RCC 7860 (cell line): ENCODE measurements at regions not wholly inside any gene's neighbourhood (a gene's known extent, or its start where the extent isn't known, plus 50 kb on each side); places are given as distances from the start of the nearest gene placed in this dataset.
A peak's percentile ranks its signal among the peaks of the same experiment; 100 is the strongest.
"Not testable (repeated sequence)": the region's sequence is repeated elsewhere in the genome, so short reads cannot be mapped to it uniquely, and the experiment has no call there.

Experiments
- DNase-seq: peaks from one replicate; pipeline ENCODE4 v3.0.0-alpha.2; 2015; ENCODE audit warnings: low spot score
- FAIRE-seq: peaks from 2 replicates; lab custom pipeline; 2012; peaks lifted over from hg19 to GRCh38; lab: Jason Lieb, UNC

DNA sequence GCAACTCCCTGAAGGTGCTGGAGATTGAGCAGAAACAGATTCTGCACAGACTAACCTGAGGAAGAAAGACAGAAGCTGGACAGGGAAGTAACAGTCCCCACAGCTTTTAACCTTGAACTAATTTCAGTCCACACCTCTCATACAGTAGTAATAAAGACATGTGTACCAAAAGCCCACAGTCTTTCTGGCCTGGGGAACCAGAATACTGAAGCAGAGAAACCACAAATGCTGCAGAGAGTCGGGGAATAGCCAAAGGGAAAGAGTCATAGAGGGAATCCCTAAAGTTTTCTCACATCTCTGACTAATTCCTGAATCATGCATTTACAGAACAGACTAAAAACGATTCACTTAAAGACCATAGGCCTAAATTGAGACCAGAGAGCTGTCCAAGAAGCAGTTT lies 503.4 kb upstream of the NECTIN3 start:
- peak; percentile 85 for DNase-seq
- FAIRE-seq, result peak; percentile 98

GRCh38 chr3:110569073-110569472 lies 502.5 kb upstream of the NECTIN3 start:
- DNase-seq (no peak), FAIRE-seq (no peak)

DNA sequence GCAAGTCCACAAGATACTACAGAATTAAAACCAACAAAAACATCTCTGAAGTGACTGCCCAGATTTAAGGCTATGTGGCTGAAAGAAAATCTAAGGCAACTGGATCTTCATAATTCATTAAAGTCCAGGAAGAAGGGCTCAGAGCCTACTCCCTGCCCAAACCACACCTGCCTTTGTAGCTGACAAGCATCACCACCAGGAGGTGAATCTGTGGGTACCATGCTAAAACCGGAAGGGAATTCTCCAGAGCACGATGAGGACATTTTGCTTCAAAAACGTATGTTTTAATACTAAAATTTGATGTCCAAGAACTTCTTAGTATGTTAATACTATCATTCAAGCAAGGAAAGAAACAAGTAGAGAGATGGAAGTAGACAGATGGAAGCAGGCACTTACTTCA lies 495.9 kb upstream of the NECTIN3 start:
- DNase-seq (no peak), FAIRE-seq (no peak)

- DNase-seq, result peak; percentile 96
- FAIRE-seq, result peak; percentile 98
Observed at GRCh38 chr3:110576960-110577359, 494.7 kb upstream of the NECTIN3 start.

DNA sequence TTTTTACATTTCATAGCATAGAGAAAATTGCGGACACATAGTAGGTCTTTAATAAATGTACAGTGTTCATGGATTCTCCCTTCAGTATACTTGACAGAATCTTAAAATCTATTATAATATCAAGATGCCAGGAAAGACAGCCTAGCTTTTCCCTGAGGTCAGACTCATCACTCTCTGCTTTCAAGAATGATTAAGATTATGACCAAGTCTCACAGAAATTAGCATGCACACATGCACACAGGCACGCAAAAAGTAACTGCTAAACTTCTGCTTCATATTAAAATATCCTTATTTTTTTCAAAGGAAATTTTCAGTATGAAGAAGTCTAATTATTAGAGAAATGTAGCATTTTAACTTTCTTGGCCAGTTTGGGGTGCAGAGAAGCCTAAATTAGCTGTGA lies 493.8 kb upstream of the NECTIN3 start:
- no peak for DNase-seq
- FAIRE-seq, result peak; percentile 25

DNA sequence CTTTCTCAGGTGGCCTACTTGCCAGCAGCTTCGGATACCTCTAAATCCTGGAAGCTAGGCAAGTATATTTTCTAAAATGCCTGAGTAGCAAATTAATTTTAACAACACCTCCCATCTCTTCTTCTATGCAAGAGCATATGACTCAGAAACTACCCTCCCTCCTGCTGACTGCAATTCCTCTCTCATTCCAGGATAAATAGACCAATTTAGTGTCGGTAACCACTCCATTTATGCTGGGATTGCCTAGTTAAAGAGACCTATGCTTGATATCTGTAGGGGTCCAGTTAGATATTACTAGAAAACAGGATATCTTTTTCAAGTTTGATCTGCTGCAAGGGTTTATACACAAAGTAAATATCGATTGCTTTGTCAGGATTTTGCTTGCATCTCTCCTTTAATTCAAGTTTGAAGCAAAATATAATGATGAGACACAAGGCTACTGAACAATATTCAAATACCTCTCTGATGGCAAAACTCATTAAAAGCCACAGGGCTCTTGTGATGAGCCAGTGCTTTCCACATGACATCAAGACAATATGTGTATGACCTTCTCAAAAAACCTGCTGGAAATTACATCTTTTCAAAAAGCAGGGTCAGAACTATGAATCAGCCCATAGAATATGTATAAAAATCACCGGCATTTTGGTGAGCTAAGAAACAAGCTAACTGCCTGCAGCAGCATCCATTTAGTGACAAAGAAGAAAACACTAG lies 491.6 kb upstream of the NECTIN3 start:
- FAIRE-seq, result peak; percentile 23
- no peak for DNase-seq

- DNase-seq (no peak), FAIRE-seq (no peak)
Observed at GRCh38 chr3:110583373-110583935, 488.2 kb upstream of the NECTIN3 start.

DNA sequence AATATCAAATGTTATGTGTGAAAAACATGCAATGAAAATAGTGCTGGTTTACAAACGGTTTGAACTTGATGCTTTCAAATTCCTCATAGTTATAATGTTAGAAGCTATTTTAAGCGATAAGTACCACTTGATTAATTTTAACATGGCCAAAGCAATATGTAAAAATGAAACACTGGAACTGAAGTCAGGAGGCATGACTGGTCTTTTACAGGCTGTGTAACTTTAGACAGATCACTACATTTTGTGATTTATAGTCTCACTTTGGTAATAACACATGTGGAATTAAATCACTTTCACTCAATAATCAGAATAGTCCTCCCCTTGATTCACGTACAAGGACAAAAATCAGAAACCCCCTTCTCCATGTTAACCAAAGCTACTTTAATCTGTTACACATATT lies 482.7 kb upstream of the NECTIN3 start:
- FAIRE-seq (no peak), DNase-seq (no peak)

DNA sequence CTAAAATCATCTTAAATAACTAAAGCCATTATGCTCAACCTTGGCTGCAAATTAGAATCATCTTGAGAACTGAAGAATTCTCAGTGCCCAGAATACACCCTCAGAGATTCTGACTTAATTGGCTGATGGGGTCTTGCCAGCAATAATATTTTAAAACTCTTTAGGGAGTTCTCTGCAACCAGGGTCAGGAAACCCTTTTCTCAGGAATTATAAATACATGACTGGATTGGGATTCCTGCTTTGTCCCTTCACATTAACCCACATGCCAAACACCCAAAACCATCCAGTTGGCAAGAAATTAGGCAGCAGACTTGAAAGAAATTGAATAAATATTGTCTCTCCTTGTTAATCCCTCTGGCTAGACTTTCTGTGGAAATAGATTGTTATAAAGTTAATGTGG lies 482.3 kb upstream of the NECTIN3 start:
- no peak for DNase-seq
- FAIRE-seq, result no peak

DNA sequence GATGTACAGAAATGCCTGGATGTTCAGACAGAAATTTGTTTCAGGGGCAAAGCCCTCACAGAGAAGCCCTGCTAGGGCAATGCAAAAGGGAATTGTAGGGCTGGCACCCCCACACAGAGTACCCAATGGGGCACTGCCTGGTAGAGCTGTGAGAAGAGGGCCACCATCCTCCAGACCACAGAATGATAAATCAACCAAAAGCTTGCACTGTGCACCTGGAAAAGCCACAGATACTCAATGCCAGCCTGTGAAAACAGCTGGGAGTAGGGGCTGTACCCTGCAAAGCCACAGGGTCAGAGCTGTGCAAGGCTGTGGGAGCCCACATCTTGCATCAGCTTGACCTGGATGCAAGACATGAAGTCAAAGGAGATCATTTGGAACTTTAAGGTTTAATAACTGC lies 477.9 kb upstream of the NECTIN3 start:
- DNase-seq (no peak), FAIRE-seq (no peak)

DNA sequence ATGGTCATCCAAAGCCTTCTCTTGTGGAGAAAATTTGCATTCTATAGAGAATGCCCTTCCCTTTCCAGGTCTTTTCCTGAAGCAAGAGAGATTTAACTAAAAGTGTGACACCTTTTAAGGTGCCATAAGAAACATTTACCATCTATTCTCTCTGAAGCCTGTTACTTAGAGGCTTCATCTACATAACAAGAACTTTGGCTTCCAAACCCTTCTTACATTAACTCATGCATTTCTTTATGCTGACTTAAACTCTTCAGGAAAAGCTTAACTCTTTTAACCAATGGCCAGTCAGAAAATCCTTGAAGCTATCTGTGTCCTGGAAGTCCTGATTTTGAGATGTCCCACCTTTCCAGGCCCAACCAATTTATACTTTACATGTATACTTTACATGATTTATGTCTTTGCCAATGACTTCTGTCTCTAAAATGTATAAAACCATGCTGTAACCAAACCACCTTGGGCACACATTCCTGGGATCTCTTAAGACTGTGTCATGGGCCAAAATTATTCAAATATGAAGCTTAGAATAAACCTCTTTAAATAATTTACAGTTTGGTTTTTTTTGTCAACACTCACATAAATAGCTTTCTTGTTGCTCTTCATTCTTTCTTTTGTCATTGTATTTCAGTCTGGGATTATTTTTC lies 472.6 kb upstream of the NECTIN3 start:
- DNase-seq (peak; percentile 25), FAIRE-seq (peak; percentile 24)

- no peak for FAIRE-seq
- no peak for DNase-seq
Observed at GRCh38 chr3:110608566-110608965, 463.1 kb upstream of the NECTIN3 start.

- DNase-seq, result no peak
Observed at GRCh38 chr3:110612045-110612444, 459.6 kb upstream of the NECTIN3 start.

DNA sequence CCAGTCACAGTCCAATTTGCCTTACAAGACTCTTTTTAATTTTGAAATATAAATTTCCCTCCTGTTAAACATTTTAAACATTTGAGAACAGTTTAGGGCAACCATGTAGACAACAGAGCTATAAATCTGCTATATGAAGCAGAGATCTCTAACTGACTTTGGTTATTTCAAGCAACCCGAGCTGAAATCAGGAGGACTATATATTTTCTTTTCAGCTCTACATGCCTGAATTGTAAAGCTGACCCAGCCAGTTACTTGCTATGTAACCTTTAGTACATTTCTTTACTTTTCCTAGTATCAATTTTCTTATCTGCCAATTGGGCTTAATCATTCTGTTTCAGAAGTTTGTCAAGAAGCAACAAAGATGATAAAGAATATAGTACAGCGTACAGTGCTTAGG lies 457.4 kb upstream of the NECTIN3 start:
- no peak for FAIRE-seq

More at GRCh38 chr3:110612045-110612444, 459.6 kb upstream of the NECTIN3 start:
- FAIRE-seq, result no peak

DNA sequence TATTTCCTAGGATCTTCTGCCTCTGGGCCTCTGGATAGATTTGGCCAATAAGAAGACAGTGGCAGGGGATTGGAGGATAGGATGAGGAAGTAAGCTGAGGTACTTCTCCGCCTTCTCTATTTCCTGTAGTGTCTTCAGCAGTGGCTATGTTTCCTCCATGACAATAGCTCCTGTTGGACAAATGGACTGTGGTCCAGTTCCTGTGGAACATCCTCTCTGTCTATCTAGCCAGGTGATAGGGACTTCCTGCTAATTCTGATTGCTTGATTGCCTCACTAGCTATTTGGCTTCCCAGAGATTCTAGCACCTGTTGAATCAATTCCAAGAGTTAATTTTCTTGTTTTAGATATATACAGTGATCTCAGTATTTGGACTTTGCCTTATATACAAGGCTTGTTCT lies 456.2 kb upstream of the NECTIN3 start:
- DNase-seq, result no peak
- no peak for FAIRE-seq

More for the DNA sequence above, 457.4 kb upstream of the NECTIN3 start:
- no peak for DNase-seq

- DNase-seq, result no peak
- FAIRE-seq, result no peak
Observed at GRCh38 chr3:110618512-110619226, 452.9 kb upstream of the NECTIN3 start.

DNA sequence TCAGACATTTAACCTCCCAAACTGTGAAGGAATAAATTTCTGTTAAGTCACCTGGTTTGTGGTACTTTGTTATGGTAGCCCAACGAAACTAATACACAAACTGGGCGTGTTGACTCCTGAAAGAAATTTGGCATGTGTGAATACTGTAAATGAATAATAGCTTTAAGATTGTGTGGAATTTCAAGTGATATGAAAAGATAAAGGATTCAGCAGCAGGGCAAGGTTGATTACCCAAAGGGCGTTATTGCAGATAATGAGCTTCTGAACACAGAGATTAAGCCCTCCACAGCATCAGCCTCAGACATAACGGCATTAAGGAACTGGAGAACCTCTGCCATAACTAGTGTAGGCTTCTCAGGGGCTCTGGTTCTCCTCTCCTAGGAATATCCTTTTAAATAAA lies 451.5 kb upstream of the NECTIN3 start:
- DNase-seq (no peak), FAIRE-seq (no peak)

- no peak for FAIRE-seq
Observed at GRCh38 chr3:110623571-110623970, 448.0 kb upstream of the NECTIN3 start.

DNA sequence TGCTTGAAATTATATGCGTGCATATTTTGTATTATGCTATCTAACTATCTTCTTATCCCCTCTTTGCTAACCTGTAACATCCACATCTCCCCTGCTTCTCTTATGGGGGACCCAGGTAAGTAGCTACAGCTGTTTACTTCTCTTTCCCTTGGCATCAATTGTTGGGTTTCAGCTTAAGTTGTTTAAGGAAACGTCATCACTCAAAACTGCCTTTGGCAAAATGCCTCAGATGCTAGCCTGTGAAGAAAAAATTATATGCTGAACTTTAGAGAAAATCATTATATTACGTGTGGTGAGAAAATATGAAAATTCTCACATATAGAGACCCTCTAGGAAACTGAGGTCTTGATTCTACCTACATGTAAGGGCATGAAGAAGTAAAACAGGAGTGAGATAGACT lies 447.0 kb upstream of the NECTIN3 start:
- DNase-seq, result no peak
- FAIRE-seq, result no peak

More at GRCh38 chr3:110623571-110623970, 448.0 kb upstream of the NECTIN3 start:
- no peak for DNase-seq

DNA sequence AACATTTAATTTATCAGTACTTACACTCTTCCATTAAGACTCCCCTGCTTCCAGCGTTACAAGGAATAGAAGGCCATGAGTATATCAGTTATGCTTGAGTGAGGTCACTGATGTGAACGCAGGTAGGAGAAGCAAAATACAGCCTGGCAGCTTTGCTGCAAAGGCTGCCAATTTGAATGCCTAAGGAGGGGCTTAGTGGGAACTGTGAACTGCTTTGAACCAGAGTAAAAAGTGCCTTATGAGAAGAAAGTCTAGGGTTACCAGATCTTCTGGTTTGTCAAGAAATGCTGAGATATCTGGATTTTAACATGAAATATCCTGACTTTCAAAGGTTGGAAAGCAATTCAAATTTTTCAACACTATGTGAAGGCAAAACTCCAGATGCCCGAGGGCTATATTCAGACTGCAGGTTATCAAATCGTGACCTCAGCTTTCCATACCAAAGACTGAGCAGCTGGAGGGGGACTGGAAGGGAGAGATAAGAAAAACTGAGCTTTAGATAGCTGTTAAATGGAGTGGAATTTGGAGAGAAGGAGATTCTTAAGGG lies 446.3 kb upstream of the NECTIN3 start:
- DNase-seq, result no peak
- no peak for FAIRE-seq

DNA sequence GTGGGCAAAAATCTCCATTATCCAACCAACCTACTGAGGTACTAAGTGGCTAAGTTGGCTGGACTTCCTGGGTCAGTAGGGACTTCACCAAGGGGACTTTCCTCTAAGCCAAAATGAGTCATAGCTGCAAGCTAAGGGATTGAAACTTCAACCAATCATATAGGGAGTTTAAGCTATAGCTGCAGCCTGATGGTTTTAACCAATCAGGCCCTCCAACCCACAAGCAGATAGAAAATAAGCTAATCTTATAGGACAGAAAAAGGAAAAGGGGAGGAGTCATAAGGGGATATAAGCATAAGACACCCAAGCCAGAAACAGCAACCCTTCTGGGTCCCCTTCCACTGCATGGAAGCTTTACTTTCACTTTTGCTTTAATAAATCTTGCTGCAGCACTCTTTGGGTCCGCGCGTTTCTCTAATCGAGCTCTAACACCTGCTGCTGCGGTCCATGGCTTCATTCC lies 444.9 kb upstream of the NECTIN3 start:
- DNase-seq, result peak; percentile 17
- FAIRE-seq, result not testable (repeated sequence)
